ENCODE measurements at regions not wholly inside any gene's neighbourhood (a gene's known extent, or its start where the extent isn't known, plus 50 kb on each side); places are given as distances from the start of the nearest gene placed in this dataset.
"Not testable (repeated sequence)": the region's sequence is repeated elsewhere in the genome, so short reads cannot be mapped to it uniquely, and the experiment has no call there.

GRCh38 chr12:83700838-83701237 is 1014.1 kb downstream of the TMTC2 start:
- Histone ChIP-seq H3K4me3 (ENCODE audit: low read length) (no peak overlapping the region), H3K27me3 (ENCODE audit: control insufficient read depth, insufficient read depth, low read length) (no peaks in the 10 kb centered on the region), H3K4me1 (ENCODE audit: control insufficient read depth, insufficient read depth, low read length) (no peaks in the 10 kb centered on the region), H3K36me3 (ENCODE audit: control insufficient read depth, insufficient read depth, low read length) (no peaks in the 10 kb centered on the region), H3K9me3 (ENCODE audit: control insufficient read depth, insufficient read depth, low read length) (peaks cover 8% of the 10 kb centered on the region), H3K27ac (ENCODE audit: low read length) (no peak overlapping the region)
- ATAC-seq (no peak), DNase-seq (no peak)
- TF ChIP-seq CTCF (IDR thresholded peaks at IDR 0.05): no peak
- Mint-ChIP-seq H3K4me3 (no peak overlapping the region), H3K9me3 (peaks cover 9 to 17% of the 10 kb centered on the region in 2 donors), H3K27ac (no peak overlapping the region), H3K36me3 (peaks cover 9% of the 10 kb centered on the region), H3K27me3 (ENCODE audit: low read depth in 2 of 2) (no peaks in the 10 kb centered on the region), H3K4me1 (no peaks in the 10 kb centered on the region)
- intact Hi-C loops (cut with micrococcal nuclease): no loop called here
- WGBS (ENCODE audit: insufficient coverage): 85% methylated on average over 2 of the region's 2 CpGs

- H3K36me3 ChIP-seq (ENCODE audit: control insufficient read depth, insufficient read depth, low read length); H3K27me3 Mint-ChIP-seq (ENCODE audit: low read depth in 2 of 2); H3K4me1 Mint-ChIP-seq; H3K9me3 ChIP-seq (ENCODE audit: control insufficient read depth, insufficient read depth, low read length); H3K27ac ChIP-seq (ENCODE audit: low read length); H3K4me3 ChIP-seq (ENCODE audit: low read length); intact Hi-C loops (cut with micrococcal nuclease); ATAC-seq; H3K27me3 ChIP-seq (ENCODE audit: control insufficient read depth, insufficient read depth, low read length); H3K4me1 ChIP-seq (ENCODE audit: control insufficient read depth, insufficient read depth, low read length); H3K4me3 Mint-ChIP-seq; H3K27ac Mint-ChIP-seq; DNase-seq: not testable (repeated sequence)
- Mint-ChIP-seq H3K36me3 (peaks cover 27% of the 10 kb centered on the region), H3K9me3 (peaks cover 23% of the 10 kb centered on the region in 2 donors)
- WGBS (ENCODE audit: insufficient coverage): 94% methylated on average over 13 of the region's 13 CpGs
These were observed 1009.6 kb downstream of the TMTC2 start for GRCh38 chr12:83696311-83696710.

GRCh38 chr12:83691730-83692129 is 1005.0 kb downstream of the TMTC2 start:
- H3K36me3 Mint-ChIP-seq: peaks cover 27% of the 10 kb centered on the region
- no peaks in the 10 kb centered on the region for H3K36me3 ChIP-seq (ENCODE audit: control insufficient read depth, insufficient read depth, low read length)
- peaks cover 16% of the 10 kb centered on the region for H3K9me3 ChIP-seq (ENCODE audit: control insufficient read depth, insufficient read depth, low read length)
- no peak overlapping the region for H3K27ac ChIP-seq (ENCODE audit: low read length)
- H3K4me1 Mint-ChIP-seq: no peaks in the 10 kb centered on the region
- no peak overlapping the region for H3K4me3 ChIP-seq (ENCODE audit: low read length)
- intact Hi-C loops (cut with micrococcal nuclease): no loop called here
- TF ChIP-seq CTCF (IDR thresholded peaks at IDR 0.05): no peak
- H3K4me3 Mint-ChIP-seq: no peak overlapping the region
- DNase-seq (no peak), ATAC-seq (no peak)
- no peaks in the 10 kb centered on the region for H3K27me3 ChIP-seq (ENCODE audit: control insufficient read depth, insufficient read depth, low read length)
- peaks cover 16 to 25% of the 10 kb centered on the region in 2 donors for H3K9me3 Mint-ChIP-seq
- no peaks in the 10 kb centered on the region for H3K4me1 ChIP-seq (ENCODE audit: control insufficient read depth, insufficient read depth, low read length)
- no peak overlapping the region for H3K27ac Mint-ChIP-seq
- H3K27me3 Mint-ChIP-seq (ENCODE audit: low read depth in 2 of 2): no peaks in the 10 kb centered on the region

- ATAC-seq (no peak), DNase-seq (no peak)
- H3K4me1 Mint-ChIP-seq: no peaks in the 10 kb centered on the region
- 73% methylated on average over 1 of the region's 1 CpG for WGBS (ENCODE audit: insufficient coverage)
- no peak overlapping the region for H3K4me3 ChIP-seq (ENCODE audit: low read length)
- peaks cover 13% of the 10 kb centered on the region for H3K9me3 ChIP-seq (ENCODE audit: control insufficient read depth, insufficient read depth, low read length)
- no peak overlapping the region for H3K27ac Mint-ChIP-seq
- H3K27me3 Mint-ChIP-seq (ENCODE audit: low read depth in 2 of 2): no peaks in the 10 kb centered on the region
- no peaks in the 10 kb centered on the region for H3K36me3 ChIP-seq (ENCODE audit: control insufficient read depth, insufficient read depth, low read length)
- H3K9me3 Mint-ChIP-seq: peaks cover 18 to 26% of the 10 kb centered on the region in 2 donors
- H3K27ac ChIP-seq (ENCODE audit: low read length): no peak overlapping the region
- intact Hi-C loops (cut with micrococcal nuclease): no loop called here
- no peaks in the 10 kb centered on the region for H3K4me1 ChIP-seq (ENCODE audit: control insufficient read depth, insufficient read depth, low read length)
- TF ChIP-seq CTCF (IDR thresholded peaks at IDR 0.05): no peak
- peaks cover 30% of the 10 kb centered on the region for H3K36me3 Mint-ChIP-seq
- H3K4me3 Mint-ChIP-seq: no peak overlapping the region
- H3K27me3 ChIP-seq (ENCODE audit: control insufficient read depth, insufficient read depth, low read length): no peaks in the 10 kb centered on the region
These were observed 1003.8 kb downstream of the TMTC2 start for GRCh38 chr12:83690465-83690864.

Data from natural killer cell (primary cell).